GM12878 (cell line): ENCODE measurements at regions not wholly inside any gene's neighbourhood (a gene's known extent, or its start where the extent isn't known, plus 50 kb on each side); places are given as distances from the start of the nearest gene placed in this dataset.

ENCODE experiments used
- ATAC-seq: fragments of 200-7000 bp; cut with Tn5 transposase; 3 replicates; pipeline ENCODE4 v1.9.1; 2020; ENCODE audit warnings: mild to moderate bottlenecking, moderate library complexity
- BruUV-seq: library from RNA; stranded (reverse); fragments of 400-500 nt; replicated peaks from 2 replicates; lab custom pipeline; 2021; lab: Mats Ljungman, UMichigan
- CTCF ChIA-PET: fragments of 300-600 bp; sonication (Branson Sonifier 250); formaldehyde crosslinking; extraction: SDS; loops from one replicate; lab custom pipeline; 2021; ENCODE audit warnings: inconsistent platforms; lab: Yijun Ruan, JAX
- POLR2A ChIA-PET: fragments of 350-600 bp; formaldehyde crosslinking; extraction: SDS; loops from one replicate; lab custom pipeline; 2021; ENCODE audit warnings: inconsistent platforms; lab: Charles Lee
- RAD21 ChIA-PET: fragments of 300-600 bp; sonication (Branson Sonifier 250); formaldehyde crosslinking; loops from one replicate; lab custom pipeline; 2023; ENCODE audit warnings: antibody characterized with exemption; ENCODE audit not compliant: unreplicated experiment; lab: Charles Lee
- SMC1A ChIA-PET: fragments of 300-600 bp; sonication (Branson Sonifier 250); formaldehyde crosslinking; loops from one replicate; lab custom pipeline; 2023; ENCODE audit not compliant: unreplicated experiment, uncharacterized antibody; lab: Charles Lee
- DNase-seq: peaks from one replicate; pipeline ENCODE4 v3.0.0-alpha.2; 2011; ENCODE audit warnings: low read depth, low spot score
- FAIRE-seq: peaks from 3 replicates; lab custom pipeline; 2011; peaks lifted over from hg19 to GRCh38; lab: Jason Lieb, UNC
- H2AFZ ChIP-seq: 2 replicates; pipeline ENCODE4 v1.6.0; 2011; ENCODE audit warnings: low read depth, low read length, control low read depth; ENCODE audit not compliant: control insufficient read depth
- H3K27ac ChIP-seq: 2 replicates; pipeline ENCODE4 v1.5.1; 2011; ENCODE audit warnings: control low read depth; ENCODE audit not compliant: control insufficient read depth, insufficient read depth
- H3K27me3 ChIP-seq, 2 experiments: replicated peaks in 1 of 2; 2 replicates each; pipeline versions ENCODE4 v1.6.0 to v1.6.1; 2011; ENCODE audit warnings: low read length in 1 of 2; ENCODE audit not compliant: control insufficient read depth in 2 of 2, insufficient read depth in 2 of 2
- H3K36me3 ChIP-seq, 2 experiments: 2 replicates each; pipeline ENCODE4 v1.5.1; 2011; ENCODE audit warnings: low read length in 1 of 2; ENCODE audit not compliant: control insufficient read depth in 2 of 2, insufficient read depth in 2 of 2
- H3K4me1 ChIP-seq: 2 replicates; pipeline ENCODE4 v1.6.1; 2011; ENCODE audit warnings: mild to moderate bottlenecking, low read length, moderate library complexity, mixed read lengths; ENCODE audit not compliant: control insufficient read depth, insufficient read depth
- H3K4me2 ChIP-seq: 2 replicates; pipeline ENCODE4 v1.6.0; 2011; ENCODE audit warnings: control low read depth; ENCODE audit not compliant: control insufficient read depth, insufficient read depth
- H3K4me3 ChIP-seq: fragments of 200-600 bp; sonication (generic); 2 replicates; pipeline ENCODE4 v1.5.1; 2016
- H3K79me2 ChIP-seq: 2 replicates; pipeline ENCODE4 v1.6.0; 2011; ENCODE audit warnings: low read length; ENCODE audit not compliant: control insufficient read depth, insufficient read depth
- H3K9ac ChIP-seq: 2 replicates; pipeline ENCODE4 v1.8.0; 2011; ENCODE audit warnings: low read length, control low read depth, mixed read lengths; ENCODE audit not compliant: control insufficient read depth, insufficient read depth
- H3K9me3 ChIP-seq: replicated peaks from 3 replicates; pipeline ENCODE4 v1.5.1; 2011; ENCODE audit warnings: mild to moderate bottlenecking, low read length; ENCODE audit not compliant: control insufficient read depth, insufficient read depth
- H4K20me1 ChIP-seq: 2 replicates; pipeline ENCODE4 v1.6.0; 2011; ENCODE audit not compliant: control insufficient read depth, insufficient read depth
- BCLAF1 ChIP-seq: fragments of 450-650 bp; IDR thresholded peaks from 2 replicates; pipeline ENCODE4 v1.6.1; 2017; ENCODE audit warnings: antibody characterized with exemption, mild to moderate bottlenecking, moderate library complexity
- BMI1 ChIP-seq: fragments of 450-650 bp; IDR thresholded peaks from 2 replicates; pipeline ENCODE4 v1.6.1; 2016; ENCODE audit warnings: mild to moderate bottlenecking, moderate library complexity, borderline replicate concordance
- ETV6 ChIP-seq, 2 experiments: fragments of 450-650 bp in 1 of 2; IDR thresholded peaks in 1 of 2; conservative IDR thresholded peaks in 1 of 2; 2 replicates each; pipeline ENCODE4 v1.6.1; 2014; ENCODE audit warnings: antibody characterized with exemption in 1 of 2, borderline replicate concordance in 1 of 2, low read depth in 1 of 2, mild to moderate bottlenecking in 1 of 2, moderate library complexity in 1 of 2
- EZH2 ChIP-seq: IDR thresholded peaks from 2 replicates; pipeline ENCODE4 v1.6.1; 2012; ENCODE audit warnings: low read depth, mild to moderate bottlenecking, control low read depth, inconsistent platforms, low read length, borderline replicate concordance; ENCODE audit not compliant: control insufficient read depth
- HSF1 ChIP-seq: fragments of 150-350 bp; IDR thresholded peaks from 2 replicates; pipeline ENCODE4 v1.6.1; 2014; ENCODE audit warnings: mild to moderate bottlenecking, low read depth, low read length
- JUNB ChIP-seq: IDR thresholded peaks from 2 replicates; pipeline ENCODE4 v1.6.1; 2016; ENCODE audit warnings: antibody characterized with exemption, mild to moderate bottlenecking
- NR2F1 ChIP-seq: fragments of 450-650 bp; conservative IDR thresholded peaks from 2 replicates; pipeline ENCODE4 v1.6.1; 2017; ENCODE audit warnings: mild to moderate bottlenecking
- PAX5 ChIP-seq: IDR thresholded peaks from 2 replicates; pipeline ENCODE4 v1.6.1; 2011; ENCODE audit warnings: low read depth, low read length, borderline replicate concordance
- POLR2AphosphoS2 ChIP-seq: IDR thresholded peaks from 2 replicates; pipeline ENCODE4 v1.6.1; 2011; ENCODE audit warnings: low read depth, mild to moderate bottlenecking, low read length, improper control_type of control experiment, moderate library complexity
- SIN3A ChIP-seq: IDR thresholded peaks from 2 replicates; pipeline ENCODE4 v1.6.1; 2012; ENCODE audit warnings: low read depth, low read length, improper control_type of control experiment
- SMAD5 ChIP-seq: IDR thresholded peaks from 2 replicates; pipeline ENCODE4 v1.6.1; 2016; ENCODE audit warnings: antibody characterized with exemption, low read depth
- STAT3 ChIP-seq: IDR thresholded peaks from 2 replicates; pipeline ENCODE4 v1.6.1; 2011; ENCODE audit warnings: low read depth, low read length, improper control_type of control experiment
- SUPT20H ChIP-seq: IDR thresholded peaks from 2 replicates; pipeline ENCODE4 v1.6.1; 2011; ENCODE audit warnings: low read depth, mild to moderate bottlenecking, low read length, moderate library complexity, borderline replicate concordance; ENCODE audit not compliant: control insufficient read depth
- TARDBP ChIP-seq: IDR thresholded peaks from 2 replicates; pipeline ENCODE4 v1.6.1; 2016; ENCODE audit warnings: borderline replicate concordance
- USF1 ChIP-seq: IDR thresholded peaks from 2 replicates; pipeline ENCODE4 v1.6.1; 2011; ENCODE audit warnings: borderline replicate concordance, low read depth, mild to moderate bottlenecking, moderate library complexity, mixed read lengths, low read length; ENCODE audit not compliant: insufficient read depth; ENCODE audit errors: extremely low read length
- WGBS: methylation state at CpG from one replicate; pipeline ENCODE4 v1.1.6; 2016; ENCODE audit warnings: low lambda C conversion rate; ENCODE audit not compliant: insufficient replicate concordance, insufficient coverage; ENCODE audit errors: missing lambda C conversion rate; 5-methylcytosine and 5-hydroxymethylcytosine counted together
- in situ Hi-C: fragments of 300-500 bp; cut with MboI; formaldehyde crosslinking; loops from 9 replicates; pipeline ENCODE4 v1.14.3; 2018; ENCODE audit warnings: mixed read lengths
- intact Hi-C: fragments of 100-400 bp; cut with micrococcal nuclease; formaldehyde crosslinking; loops from one replicate; pipeline ENCODE4 v1.14.2; 2022; ENCODE audit not compliant: unreplicated experiment

- TF ChIP-seq POLR2AphosphoS2 (no peak), PAX5 (no peak), JUNB (no peak), BMI1 (no peak), SIN3A (no peak), NR2F1 (no peak), ETV6 (conservative IDR thresholded peaks at IDR 0.05 in 1 of 2, IDR thresholded peaks at IDR 0.05 in 1 of 2; ENCODE audit: borderline replicate concordance in 1 of 2, low read depth in 1 of 2) (no peak)
These were observed 153.9 kb upstream of the KIF2B start (continued) for GRCh38 chr17:53668854-53669253.

- CTCF ChIA-PET, result no interaction called here
- DNase-seq (no peak), FAIRE-seq (no peak)
- Histone ChIP-seq H3K9ac (no peak overlapping the region), H3K27ac (no peak overlapping the region), H4K20me1 (no peaks in the 10 kb centered on the region)
- no peak for TF ChIP-seq BCLAF1
- TF ChIP-seq SUPT20H, result no peak
- TF ChIP-seq SMAD5, result no peak
- no peak for TF ChIP-seq HSF1
- no peak for TF ChIP-seq USF1
- TF ChIP-seq EZH2, result no peak
- no peak for TF ChIP-seq STAT3
- no peak for TF ChIP-seq TARDBP
- TF ChIP-seq, all 136 proteins: peak for 0
- Histone ChIP-seq H3K4me3 (no peak overlapping the region), H3K79me2 (no peaks in the 10 kb centered on the region), H3K27me3 (no peaks in the 10 kb centered on the region), H3K36me3 (no peaks in the 10 kb centered on the region), H3K4me1 (no peaks in the 10 kb centered on the region), H3K9me3 (no peaks in the 10 kb centered on the region; the same call in 2 of the 3 replicates), H2AFZ (no peak overlapping the region), H3K4me2 (no peak overlapping the region)
- in situ Hi-C loops (no loop called here), intact Hi-C loops (no loop called here)
- no TSS peak for BruUV-seq
- WGBS, result 25% methylated on average over 1 of the region's 1 CpG
- ChIA-PET SMC1A (no interaction called here), POLR2A (no interaction called here), RAD21 (no interaction called here)
- ATAC-seq, result no peak
These were observed 160.1 kb upstream of the KIF2B start for GRCh38 chr17:53662608-53663007.
